A673 (cell line): ENCODE measurements at regions not wholly inside any gene's neighbourhood (a gene's known extent, or its start where the extent isn't known, plus 50 kb on each side); places are given as distances from the start of the nearest gene placed in this dataset.
A peak's percentile ranks its signal among the peaks of the same experiment; 100 is the strongest.

Experiments used
- BruUV-seq: library from RNA; stranded (reverse); fragments of 400-500 nt; replicated peaks from 2 replicates; lab custom pipeline; 2021; lab: Mats Ljungman, UMichigan
- CTCF ChIA-PET: fragments of 300-600 bp; sonication (Branson Sonifier 250); formaldehyde crosslinking; loops from one replicate; lab custom pipeline; 2022; ENCODE audit warnings: antibody characterized with exemption; lab: Charles Lee
- POLR2A ChIA-PET: fragments of 300-600 bp; sonication (Branson Sonifier 250); formaldehyde crosslinking; loops from one replicate; lab custom pipeline; 2022; ENCODE audit warnings: antibody characterized with exemption; ENCODE audit not compliant: low non-redundant PET; lab: Charles Lee
- DNase-seq: peaks from one replicate; pipeline ENCODE4 v3.0.0-alpha.2; 2015; ENCODE audit warnings: low spot score
- H3K27ac ChIP-seq: fragments of 200-600 bp; sonication (generic); 2 replicates; pipeline ENCODE4 v1.5.1; 2016; ENCODE audit warnings: mixed run types, low read depth, mild to moderate bottlenecking, mixed read lengths, antibody characterized with exemption, low read length; ENCODE audit not compliant: poor library complexity, severe bottlenecking
- H3K27me3 ChIP-seq: fragments of 200-600 bp; sonication (generic); replicated peaks from 2 replicates; pipeline ENCODE4 v1.6.1; 2017; ENCODE audit warnings: mixed run types, low read depth, mild to moderate bottlenecking, mixed read lengths, antibody characterized with exemption, low read length; ENCODE audit not compliant: insufficient read depth, poor library complexity
- H3K36me3 ChIP-seq: fragments of 200-600 bp; sonication (generic); 2 replicates; pipeline ENCODE4 v1.6.1; 2016; ENCODE audit warnings: mixed run types, mild to moderate bottlenecking, mixed read lengths, antibody characterized with exemption, low read length; ENCODE audit not compliant: insufficient read depth, poor library complexity, severe bottlenecking
- H3K4me1 ChIP-seq: fragments of 200-600 bp; sonication (generic); 2 replicates; pipeline ENCODE4 v1.6.1; 2017; ENCODE audit warnings: mixed run types, mild to moderate bottlenecking, mixed read lengths, antibody characterized with exemption, low read length; ENCODE audit not compliant: insufficient read depth, poor library complexity, severe bottlenecking
- H3K4me3 ChIP-seq: fragments of 200-600 bp; sonication (generic); 2 replicates; pipeline ENCODE4 v1.5.1; 2016; ENCODE audit warnings: low read depth, mixed run types, mild to moderate bottlenecking, mixed read lengths, low read length; ENCODE audit not compliant: poor library complexity, severe bottlenecking
- H3K9me3 ChIP-seq: fragments of 200-600 bp; sonication (generic); 2 replicates; pipeline ENCODE4 v1.6.1; 2016; ENCODE audit warnings: mixed run types, low read depth, mild to moderate bottlenecking, mixed read lengths, antibody characterized with exemption, low read length; ENCODE audit not compliant: poor library complexity, severe bottlenecking
- EZH2 ChIP-seq: fragments of 200-600 bp; sonication (generic); IDR thresholded peaks from 2 replicates; pipeline ENCODE4 v1.6.1; 2017; ENCODE audit warnings: borderline replicate concordance, low read depth, mild to moderate bottlenecking, mixed read lengths, antibody characterized with exemption, low read length; ENCODE audit not compliant: poor library complexity, severe bottlenecking
- intact Hi-C: fragments of 100-400 bp; cut with micrococcal nuclease; formaldehyde crosslinking; loops from one replicate; pipeline ENCODE4 v1.10.0; 2022; ENCODE audit not compliant: unreplicated experiment
- TF ChIP-seq, protein P1 (sequence below): fragments of 300-800, 200-600 bp; sonication (generic); conservative IDR thresholded peaks from 2 replicates; pipeline ENCODE4 v1.5.1; 2017; ENCODE audit warnings: low read depth, mild to moderate bottlenecking, antibody characterized with exemption, low read length, moderate library complexity, mixed read lengths

DNA sequence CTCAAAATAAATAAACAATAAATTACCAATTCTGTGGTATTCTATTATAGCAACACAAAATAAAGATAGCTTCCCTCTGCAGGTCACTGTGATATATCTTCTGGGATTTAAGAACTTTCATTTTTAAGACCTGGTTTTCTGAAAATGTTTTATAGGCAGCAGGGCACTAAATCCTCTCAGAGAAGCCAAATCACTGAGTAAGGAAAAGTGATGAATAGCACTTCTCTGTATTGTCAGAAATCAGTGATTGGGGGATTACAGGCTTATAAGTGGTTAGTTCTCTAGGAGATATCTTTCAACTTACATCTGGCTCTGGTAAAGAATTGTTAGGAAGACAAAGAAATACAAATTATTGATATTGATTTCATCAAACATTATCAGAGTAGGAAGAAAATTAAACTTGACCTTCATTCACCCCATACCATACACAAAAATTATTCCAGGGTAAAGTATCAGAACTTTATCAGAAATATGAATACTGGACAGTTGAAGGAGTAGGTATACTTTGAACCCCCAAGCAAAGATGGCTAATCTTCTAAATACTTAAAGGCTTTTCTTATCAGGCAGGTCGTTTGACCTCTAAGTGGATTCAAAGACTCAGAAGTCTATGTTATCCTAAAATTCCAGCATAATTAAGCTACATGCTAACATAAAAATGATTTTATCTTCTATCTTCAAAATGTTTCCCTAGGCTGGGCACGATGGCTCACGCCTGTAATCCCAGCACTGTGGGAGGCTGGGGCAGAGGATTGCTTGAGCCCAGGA is 81.6 kb upstream of the USP9X start:
- H3K4me3 ChIP-seq: no peak overlapping the region
- H3K36me3 ChIP-seq: no peaks in the 10 kb centered on the region
- H3K27me3 ChIP-seq: no peaks in the 10 kb centered on the region
- intact Hi-C loops: no loop called here
- no TSS peak for BruUV-seq
- H3K27ac ChIP-seq: no peak overlapping the region
- H3K4me1 ChIP-seq: no peaks in the 10 kb centered on the region
- no peaks in the 10 kb centered on the region for H3K9me3 ChIP-seq
- no peak for DNase-seq
- ChIA-PET POLR2A (no interaction called here), CTCF (no interaction called here)
- no peak for TF ChIP-seq EZH2
- TF ChIP-seq, protein P1, sequence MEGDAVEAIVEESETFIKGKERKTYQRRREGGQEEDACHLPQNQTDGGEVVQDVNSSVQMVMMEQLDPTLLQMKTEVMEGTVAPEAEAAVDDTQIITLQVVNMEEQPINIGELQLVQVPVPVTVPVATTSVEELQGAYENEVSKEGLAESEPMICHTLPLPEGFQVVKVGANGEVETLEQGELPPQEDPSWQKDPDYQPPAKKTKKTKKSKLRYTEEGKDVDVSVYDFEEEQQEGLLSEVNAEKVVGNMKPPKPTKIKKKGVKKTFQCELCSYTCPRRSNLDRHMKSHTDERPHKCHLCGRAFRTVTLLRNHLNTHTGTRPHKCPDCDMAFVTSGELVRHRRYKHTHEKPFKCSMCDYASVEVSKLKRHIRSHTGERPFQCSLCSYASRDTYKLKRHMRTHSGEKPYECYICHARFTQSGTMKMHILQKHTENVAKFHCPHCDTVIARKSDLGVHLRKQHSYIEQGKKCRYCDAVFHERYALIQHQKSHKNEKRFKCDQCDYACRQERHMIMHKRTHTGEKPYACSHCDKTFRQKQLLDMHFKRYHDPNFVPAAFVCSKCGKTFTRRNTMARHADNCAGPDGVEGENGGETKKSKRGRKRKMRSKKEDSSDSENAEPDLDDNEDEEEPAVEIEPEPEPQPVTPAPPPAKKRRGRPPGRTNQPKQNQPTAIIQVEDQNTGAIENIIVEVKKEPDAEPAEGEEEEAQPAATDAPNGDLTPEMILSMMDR: no peak

- no peak overlapping the region for H3K27ac ChIP-seq
- no peak for TF ChIP-seq EZH2
- TF ChIP-seq, protein P1: no peak
- no peaks in the 10 kb centered on the region for H3K36me3 ChIP-seq
- H3K4me1 ChIP-seq: peaks cover 5% of the 10 kb centered on the region
- ChIA-PET CTCF (no interaction called here), POLR2A (no interaction called here)
- no peaks in the 10 kb centered on the region for H3K27me3 ChIP-seq
- intact Hi-C loops: no loop called here
- no peak overlapping the region for H3K4me3 ChIP-seq
- DNase-seq: no peak
- no peaks in the 10 kb centered on the region for H3K9me3 ChIP-seq
- no TSS peak for BruUV-seq
Observed at GRCh38 chrX:41005445-41005992, 79.7 kb upstream of the USP9X start.

GRCh38 chrX:41009850-41010846 is 75.1 kb upstream of the USP9X start:
- Histone ChIP-seq H3K36me3 (no peaks in the 10 kb centered on the region), H3K27ac (peak overlapping the region; percentile 60), H3K4me1 (peaks cover 8% of the 10 kb centered on the region), H3K4me3 (no peak overlapping the region), H3K27me3 (no peaks in the 10 kb centered on the region), H3K9me3 (no peaks in the 10 kb centered on the region)
- BruUV-seq: no TSS peak
- TF ChIP-seq EZH2: no peak
- TF ChIP-seq, protein P1: no peak; the same call in 1 of the 2 replicates
- CTCF ChIA-PET: no interaction called here
- DNase-seq: peak; percentile 75
- POLR2A ChIA-PET: no interaction called here
- intact Hi-C loops: no loop called here
